Esophagus (tissue), 2 donors: ENCODE measurements at regions not wholly inside any gene's neighbourhood (a gene's known extent, or its start where the extent isn't known, plus 50 kb on each side); places are given as distances from the start of the nearest gene placed in this dataset.

Experiments
- H3K27ac ChIP-seq, 2 donors: one replicate each; pipeline ENCODE4 v1.5.1; 2013; ENCODE audit warnings: low read depth in 2 of 2, mild to moderate bottlenecking in 2 of 2, inconsistent platforms in 1 of 2, low read length in 1 of 2, moderate library complexity in 1 of 2
- H3K27me3 ChIP-seq, 2 donors: one replicate each; pipeline ENCODE4 v1.6.1; 2013; ENCODE audit warnings: low read length in 2 of 2, control low read depth in 1 of 2, mild to moderate bottlenecking in 1 of 2; ENCODE audit not compliant: insufficient read depth in 2 of 2, control insufficient read depth in 1 of 2
- H3K36me3 ChIP-seq, 2 donors: one replicate each; pipeline ENCODE4 v1.6.1; 2013; ENCODE audit warnings: low read length in 1 of 2; ENCODE audit not compliant: control insufficient read depth in 2 of 2, insufficient read depth in 2 of 2
- H3K4me1 ChIP-seq, 2 donors: one replicate each; pipeline ENCODE4 v1.6.1; 2013; ENCODE audit warnings: low read length in 1 of 2; ENCODE audit not compliant: control insufficient read depth in 2 of 2, insufficient read depth in 2 of 2
- H3K4me3 ChIP-seq, 2 donors: one replicate each; pipeline ENCODE4 v1.5.1; 2013; ENCODE audit warnings: low read length in 2 of 2, mild to moderate bottlenecking in 2 of 2, low read depth in 1 of 2, moderate library complexity in 1 of 2
- H3K9me3 ChIP-seq, 2 donors: one replicate each; pipeline ENCODE4 v1.6.1; 2013; ENCODE audit warnings: mild to moderate bottlenecking in 2 of 2, low read depth in 1 of 2, low read length in 1 of 2, moderate library complexity in 1 of 2; ENCODE audit not compliant: control insufficient read depth in 2 of 2, insufficient read depth in 1 of 2
- WGBS, 2 donors: extraction: QIAGEN DNeasy Blood & Tissue Kit; methylation state at CpG; one replicate each; pipeline ENCODE4 v1.1.7; 2013; 5-methylcytosine and 5-hydroxymethylcytosine counted together
- donor health status: healthy with polysubstance abuse.
- donor health status: Bipolar disorder and iron deficiency.

DNA sequence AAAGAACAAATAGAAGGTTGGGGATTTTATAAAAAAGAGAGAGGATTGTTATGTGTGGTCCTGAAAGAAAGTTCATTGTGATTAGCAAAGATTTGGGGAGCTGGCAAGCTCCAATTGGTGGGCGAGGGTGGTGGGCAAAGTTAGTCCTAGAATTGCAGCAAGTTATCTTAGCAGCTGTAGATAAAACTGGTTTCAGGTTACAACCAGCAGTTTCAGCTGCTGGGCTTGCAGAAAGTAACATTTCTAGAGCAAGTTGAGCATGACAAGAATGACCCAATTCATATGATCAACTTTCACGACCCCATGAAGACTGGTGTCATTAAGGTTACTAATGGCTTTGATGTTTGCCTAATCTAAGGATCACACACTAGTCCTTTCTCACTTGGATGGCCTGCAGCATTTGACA, 177.9 kb upstream of the NUDT4 start:
- Histone ChIP-seq H3K4me3 (no peak overlapping the region), H3K9me3 (peaks cover 0 to 2% of the 10 kb centered on the region in 2 donors), H3K4me1 (no peaks in the 10 kb centered on the region), H3K36me3 (no peaks in the 10 kb centered on the region), H3K27me3 (no peaks in the 10 kb centered on the region), H3K27ac (no peak overlapping the region)
- WGBS, 2 donors: 33 to 58% methylated on average over 2 of the region's 2 CpGs

GRCh38 chr12:93200291-93200917, 177.3 kb upstream of the NUDT4 start:
- no peak overlapping the region for H3K4me3 ChIP-seq
- H3K9me3 ChIP-seq: peaks cover 0 to 2% of the 10 kb centered on the region in 2 donors
- WGBS, 2 donors: 76 to 82% methylated on average over 7 of the region's 7 CpGs
- no peaks in the 10 kb centered on the region for H3K36me3 ChIP-seq
- no peaks in the 10 kb centered on the region for H3K4me1 ChIP-seq
- no peaks in the 10 kb centered on the region for H3K27me3 ChIP-seq
- no peak overlapping the region for H3K27ac ChIP-seq

DNA sequence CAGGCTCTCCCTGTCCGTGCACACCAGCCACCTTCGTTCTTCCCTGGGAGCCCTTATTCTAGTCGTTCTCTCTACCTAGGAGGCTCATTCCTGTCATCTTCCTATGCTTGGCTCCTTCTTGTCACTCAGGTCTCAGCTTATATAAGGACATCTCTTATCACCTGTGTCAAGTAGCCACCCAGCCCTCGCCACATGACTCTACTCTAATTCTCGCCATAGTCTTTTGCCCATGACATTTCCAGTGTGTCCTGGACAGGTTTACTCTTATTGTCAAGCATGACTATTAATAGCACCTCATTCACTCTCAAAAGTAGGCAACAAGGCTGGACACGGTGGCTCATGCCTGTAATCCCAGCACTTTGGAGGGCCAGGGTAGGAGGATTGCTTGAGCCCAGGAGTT, 175.7 kb upstream of the NUDT4 start:
- Histone ChIP-seq H3K27ac (no peak overlapping the region), H3K36me3 (no peaks in the 10 kb centered on the region), H3K4me1 (no peaks in the 10 kb centered on the region), H3K9me3 (peaks cover 0 to 2% of the 10 kb centered on the region in 2 donors), H3K27me3 (no peaks in the 10 kb centered on the region), H3K4me3 (no peak overlapping the region)
- WGBS, 2 donors: 95 to 96% methylated on average over 6 of the region's 6 CpGs

DNA sequence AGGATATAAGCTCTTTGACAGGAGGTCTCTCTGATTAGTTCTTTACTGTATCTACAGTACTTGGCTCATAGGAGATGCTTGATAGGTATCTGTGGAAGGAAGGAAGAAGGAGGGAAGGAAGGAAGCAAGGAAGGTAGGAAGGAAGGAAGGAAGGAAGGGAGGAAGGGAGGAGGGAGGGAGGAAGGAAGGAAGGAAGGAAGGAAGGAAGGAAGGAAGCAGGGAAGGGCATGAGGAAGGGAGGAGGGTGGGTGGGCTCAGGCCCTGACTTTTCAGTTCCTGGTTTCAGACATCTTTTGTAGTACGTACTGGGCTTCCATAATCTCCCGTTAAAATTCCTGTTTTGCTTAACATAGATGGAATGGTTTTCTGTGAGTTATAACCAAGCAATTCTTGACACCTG, 175.0 kb upstream of the NUDT4 start:
- WGBS, 2 donors: 77 to 85% methylated on average over 2 of the region's 2 CpGs
- Histone ChIP-seq H3K36me3 (no peaks in the 10 kb centered on the region), H3K27ac (no peak overlapping the region)

DNA sequence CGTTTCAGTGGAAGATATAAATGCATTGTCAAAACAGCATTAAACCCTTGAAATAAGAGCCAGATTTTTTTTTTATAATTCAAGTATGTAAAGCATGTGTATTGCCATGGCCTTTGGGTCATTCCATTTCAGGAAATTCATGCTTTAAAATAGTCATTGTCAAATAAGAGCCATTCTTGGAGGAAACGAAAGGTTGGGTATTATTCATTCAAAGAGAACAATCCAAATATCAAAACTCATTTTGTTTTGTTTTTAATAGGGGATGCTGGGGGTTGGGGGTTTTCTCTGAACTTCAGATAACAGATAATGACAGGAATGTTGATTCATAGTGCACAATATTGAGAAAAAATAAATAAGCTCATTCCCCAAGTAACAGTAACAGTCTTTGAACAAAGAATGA, 174.4 kb upstream of the NUDT4 start:
- H3K9me3 ChIP-seq: no peaks in the 10 kb centered on the region
- no peak overlapping the region for H3K27ac ChIP-seq
- no peaks in the 10 kb centered on the region for H3K27me3 ChIP-seq
- H3K4me1 ChIP-seq: no peaks in the 10 kb centered on the region
- H3K36me3 ChIP-seq: no peaks in the 10 kb centered on the region
- 56 to 59% methylated on average over 2 of the region's 2 CpGs for WGBS, 2 donors
- H3K4me3 ChIP-seq: no peak overlapping the region

More for the DNA sequence above, 175.0 kb upstream of the NUDT4 start:
- H3K27me3 ChIP-seq: no peaks in the 10 kb centered on the region
- no peak overlapping the region for H3K4me3 ChIP-seq
- H3K9me3 ChIP-seq: peaks cover 0 to 2% of the 10 kb centered on the region in 2 donors
- no peaks in the 10 kb centered on the region for H3K4me1 ChIP-seq

- Histone ChIP-seq H3K4me1 (no peaks in the 10 kb centered on the region), H3K4me3 (no peak overlapping the region), H3K27me3 (no peaks in the 10 kb centered on the region), H3K9me3 (no peaks in the 10 kb centered on the region), H3K36me3 (no peaks in the 10 kb centered on the region), H3K27ac (no peak overlapping the region)
- 90 to 93% methylated on average over 4 of the region's 4 CpGs for WGBS, 2 donors
These were observed 172.8 kb upstream of the NUDT4 start for GRCh38 chr12:93204896-93205295.

- Histone ChIP-seq H3K9me3 (no peaks in the 10 kb centered on the region), H3K36me3 (no peaks in the 10 kb centered on the region), H3K4me3 (no peak overlapping the region), H3K27ac (no peak overlapping the region), H3K27me3 (no peaks in the 10 kb centered on the region), H3K4me1 (no peaks in the 10 kb centered on the region)
- WGBS, 2 donors: 66 to 81% methylated on average over 3 of the region's 3 CpGs
These were observed 172.4 kb upstream of the NUDT4 start for GRCh38 chr12:93205361-93205760.

DNA sequence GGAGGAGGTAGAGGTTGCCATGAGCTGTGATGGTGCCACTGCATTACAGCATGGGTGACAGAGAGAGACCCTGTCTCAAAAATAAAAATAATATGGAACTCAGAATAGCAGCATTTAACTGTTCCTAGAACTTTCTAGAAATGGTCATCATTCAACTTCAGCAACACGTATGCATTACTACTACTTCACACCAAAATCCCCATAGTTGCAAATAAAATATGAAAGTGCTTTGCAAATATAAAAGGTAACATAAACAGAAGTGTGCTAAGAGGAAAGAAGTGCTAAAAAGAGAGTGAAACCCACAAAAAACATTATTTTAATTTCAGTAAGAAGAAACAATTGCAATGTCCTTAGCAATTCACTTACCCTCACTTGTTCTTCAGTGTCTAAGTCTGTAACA, 169.7 kb upstream of the NUDT4 start:
- H3K9me3 ChIP-seq: no peaks in the 10 kb centered on the region
- 89 to 94% methylated on average over 1 of the region's 1 CpG for WGBS, 2 donors

DNA sequence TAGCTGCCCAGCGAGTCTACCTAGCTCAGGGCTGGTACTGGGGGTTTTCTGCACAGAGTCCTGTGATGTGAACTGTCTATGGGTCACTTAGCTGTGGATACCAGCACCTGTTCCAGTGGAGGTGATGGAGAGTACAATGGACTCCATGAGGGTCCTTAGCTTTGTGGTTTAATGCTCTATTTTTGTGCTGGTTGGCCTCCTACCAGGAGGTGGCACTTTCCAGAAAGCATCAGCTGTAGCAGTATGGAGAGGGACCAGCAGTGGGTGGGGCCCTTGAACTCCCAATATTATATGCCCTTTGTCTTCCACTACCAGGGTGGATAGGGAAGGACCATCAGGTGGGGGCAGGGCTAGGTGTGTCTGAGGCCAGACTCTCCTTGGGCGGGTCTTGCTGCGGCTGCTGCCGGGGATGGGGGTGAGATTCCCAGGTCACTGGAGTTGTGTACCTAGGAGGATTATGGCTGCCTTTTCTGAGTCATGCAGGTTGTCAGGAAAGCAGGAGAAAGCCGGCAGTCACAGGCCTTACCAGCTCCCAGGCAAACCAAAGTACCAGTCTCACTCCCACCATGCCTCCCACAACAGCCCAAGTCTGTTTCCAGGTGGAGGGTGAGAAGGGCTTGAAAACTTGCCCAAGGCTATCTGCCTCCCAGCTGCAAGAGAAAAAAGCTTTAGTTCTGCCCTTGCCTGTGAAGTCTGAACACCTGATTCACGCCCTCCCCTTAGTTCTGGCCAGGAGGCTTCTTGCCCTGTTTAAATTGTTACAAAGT, 163.0 kb upstream of the NUDT4 start:
- 71 to 81% methylated on average over 6 of the region's 6 CpGs for WGBS, 2 donors
- H3K36me3 ChIP-seq: no peaks in the 10 kb centered on the region

More for the DNA sequence above, 169.7 kb upstream of the NUDT4 start:
- Histone ChIP-seq H3K27me3 (no peaks in the 10 kb centered on the region), H3K36me3 (no peaks in the 10 kb centered on the region), H3K4me1 (no peaks in the 10 kb centered on the region), H3K27ac (no peak overlapping the region), H3K4me3 (no peak overlapping the region)

GRCh38 chr12:93215290-93215678, 162.4 kb upstream of the NUDT4 start:
- Histone ChIP-seq H3K27ac (no peak overlapping the region), H3K9me3 (no peaks in the 10 kb centered on the region), H3K4me3 (no peak overlapping the region), H3K4me1 (no peaks in the 10 kb centered on the region), H3K36me3 (no peaks in the 10 kb centered on the region), H3K27me3 (no peaks in the 10 kb centered on the region)
- WGBS, 2 donors: 89 to 90% methylated on average over 1 of the region's 1 CpG

More for the DNA sequence above, 163.0 kb upstream of the NUDT4 start:
- Histone ChIP-seq H3K27ac (no peak overlapping the region), H3K27me3 (no peaks in the 10 kb centered on the region), H3K9me3 (no peaks in the 10 kb centered on the region), H3K4me1 (no peaks in the 10 kb centered on the region), H3K4me3 (no peak overlapping the region)
